OCI-LY1 (cell line): ENCODE measurements at regions not wholly inside any gene's neighbourhood (a gene's known extent, or its start where the extent isn't known, plus 50 kb on each side); places are given as distances from the start of the nearest gene placed in this dataset.

Source experiments
- H2AFZ ChIP-seq: fragments of 200-600 bp; sonication (generic), shearing (Covaris generic); 2 replicates; pipeline ENCODE4 v1.6.0; 2014; ENCODE audit warnings: antibody characterized with exemption, mild to moderate bottlenecking, low read length
- H3F3A ChIP-seq: fragments of 200-600 bp; sonication (generic), shearing (Covaris generic); 2 replicates; pipeline ENCODE4 v1.6.0; 2014; ENCODE audit warnings: mild to moderate bottlenecking, antibody characterized with exemption, low read length, moderate library complexity; ENCODE audit not compliant: insufficient read depth
- H3K27ac ChIP-seq: fragments of 200-600 bp; sonication (generic); 2 replicates; pipeline ENCODE4 v1.5.1; 2014; ENCODE audit warnings: low read length, mixed run types, mild to moderate bottlenecking, low read depth; ENCODE audit not compliant: poor library complexity, severe bottlenecking
- H3K27me3 ChIP-seq: fragments of 200-600 bp; sonication (generic); 2 replicates; pipeline ENCODE4 v1.6.0; 2014; ENCODE audit warnings: antibody characterized with exemption, mild to moderate bottlenecking, low read length, moderate library complexity; ENCODE audit not compliant: insufficient read depth
- H3K36me3 ChIP-seq: fragments of 200-600 bp; sonication (generic); 2 replicates; pipeline ENCODE4 v1.6.1; 2014; ENCODE audit warnings: mild to moderate bottlenecking, antibody characterized with exemption, low read length, moderate library complexity, mixed read lengths; ENCODE audit not compliant: insufficient read depth
- H3K4me1 ChIP-seq: fragments of 200-600 bp; sonication (generic); 2 replicates; pipeline ENCODE4 v1.5.1; 2014; ENCODE audit warnings: mild to moderate bottlenecking, low read length, moderate library complexity; ENCODE audit not compliant: insufficient read depth, severe bottlenecking
- H3K4me2 ChIP-seq: fragments of 200-600 bp; sonication (generic), shearing (Covaris generic); 2 replicates; pipeline ENCODE4 v1.6.1; 2014; ENCODE audit warnings: low read length
- H3K4me3 ChIP-seq: fragments of 200-600 bp; sonication (generic); 2 replicates; pipeline ENCODE4 v1.5.1; 2014; ENCODE audit warnings: low read length, low read depth, mild to moderate bottlenecking, mixed read lengths; ENCODE audit not compliant: poor library complexity, severe bottlenecking
- H3K79me2 ChIP-seq: fragments of 200-600 bp; shearing (Covaris generic); 2 replicates; pipeline ENCODE4 v1.6.1; 2016; ENCODE audit warnings: mixed run types, low read length, mixed read lengths; ENCODE audit not compliant: insufficient read depth
- H3K9ac ChIP-seq: fragments of 200-600 bp; sonication (generic), shearing (Covaris generic); 2 replicates; pipeline ENCODE4 v1.6.1; 2014; ENCODE audit warnings: mild to moderate bottlenecking, low read length, mixed read lengths
- H3K9me2 ChIP-seq: fragments of 200-600 bp; sonication (generic), shearing (Covaris generic); 2 replicates; pipeline ENCODE4 v1.6.1; 2014; ENCODE audit warnings: low read depth, mild to moderate bottlenecking, low read length, mixed read lengths
- H3K9me3 ChIP-seq: fragments of 200-600 bp; shearing (Covaris generic); 2 replicates; pipeline ENCODE4 v1.6.1; 2014; ENCODE audit warnings: low read length, mixed read lengths
- H4K20me1 ChIP-seq: fragments of 200-600 bp; sonication (generic), shearing (Covaris generic); 2 replicates; pipeline ENCODE4 v1.6.0; 2016; ENCODE audit warnings: mild to moderate bottlenecking, low read length; ENCODE audit not compliant: insufficient read depth
- EZH2 ChIP-seq: fragments of 200-600 bp; sonication (generic), shearing (Covaris generic); IDR thresholded peaks from 2 replicates; pipeline ENCODE4 v1.8.0; 2017; ENCODE audit warnings: borderline replicate concordance, mixed run types, mild to moderate bottlenecking, antibody characterized with exemption, low read length, moderate library complexity, mixed read lengths
- TF ChIP-seq, protein P1 (sequence below): fragments of 200-600 bp; sonication (generic), shearing (Covaris generic); IDR thresholded peaks from 2 replicates; pipeline ENCODE4 v1.5.1; 2017; ENCODE audit warnings: mild to moderate bottlenecking, antibody characterized with exemption, low read length, moderate library complexity, mixed read lengths

DNA sequence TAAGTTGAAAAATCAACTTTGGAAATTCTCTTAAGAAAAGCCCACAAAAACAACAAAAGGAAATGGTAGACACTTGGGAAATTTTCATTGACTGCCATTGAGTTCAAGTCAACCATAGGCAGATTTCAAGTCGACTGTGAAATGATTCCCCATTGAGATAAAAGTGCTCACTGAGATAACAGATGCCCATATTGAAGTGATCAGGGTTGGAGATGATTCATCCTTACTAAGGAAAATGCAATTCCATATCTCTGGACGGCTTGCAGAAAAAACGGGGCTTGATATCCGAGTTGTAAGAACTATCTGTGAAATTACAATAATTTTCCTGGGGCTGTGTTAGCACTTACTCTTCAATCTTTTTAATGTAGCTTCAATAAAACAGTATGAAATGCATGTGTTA, 373.1 kb upstream of the THRB start:
- no peaks in the 10 kb centered on the region for H3F3A ChIP-seq
- no peaks in the 10 kb centered on the region for H3K9me3 ChIP-seq
- no peak overlapping the region for H3K27ac ChIP-seq

DNA sequence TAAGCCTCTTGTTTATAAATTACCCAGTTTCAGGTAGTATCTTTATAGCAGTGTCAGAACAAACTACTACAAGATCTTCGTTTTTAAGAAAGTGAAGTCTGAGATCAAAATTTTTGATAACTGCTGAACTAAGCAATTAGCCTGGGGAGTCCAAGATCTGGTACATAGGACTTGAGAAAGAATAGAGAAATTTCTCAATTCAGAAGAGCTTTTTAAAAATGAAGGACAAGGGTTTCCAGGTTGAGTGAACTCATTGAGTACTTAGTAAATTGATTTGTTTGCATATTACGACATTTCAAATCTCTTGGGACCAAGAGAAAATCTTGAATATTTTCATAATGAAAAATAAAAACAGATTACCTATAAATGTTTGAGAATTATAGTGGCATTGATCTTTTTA, 386.6 kb upstream of the THRB start:
- Histone ChIP-seq H3K9me3 (no peaks in the 10 kb centered on the region), H3K4me2 (no peak overlapping the region), H3K79me2 (no peaks in the 10 kb centered on the region), H3K27me3 (no peaks in the 10 kb centered on the region), H3F3A (no peaks in the 10 kb centered on the region), H3K27ac (no peak overlapping the region), H3K36me3 (no peaks in the 10 kb centered on the region), H4K20me1 (no peaks in the 10 kb centered on the region), H3K4me1 (no peaks in the 10 kb centered on the region), H3K9ac (no peak overlapping the region), H3K4me3 (no peak overlapping the region), H2AFZ (no peak overlapping the region), H3K9me2 (no peaks in the 10 kb centered on the region)
- TF ChIP-seq, protein P1, sequence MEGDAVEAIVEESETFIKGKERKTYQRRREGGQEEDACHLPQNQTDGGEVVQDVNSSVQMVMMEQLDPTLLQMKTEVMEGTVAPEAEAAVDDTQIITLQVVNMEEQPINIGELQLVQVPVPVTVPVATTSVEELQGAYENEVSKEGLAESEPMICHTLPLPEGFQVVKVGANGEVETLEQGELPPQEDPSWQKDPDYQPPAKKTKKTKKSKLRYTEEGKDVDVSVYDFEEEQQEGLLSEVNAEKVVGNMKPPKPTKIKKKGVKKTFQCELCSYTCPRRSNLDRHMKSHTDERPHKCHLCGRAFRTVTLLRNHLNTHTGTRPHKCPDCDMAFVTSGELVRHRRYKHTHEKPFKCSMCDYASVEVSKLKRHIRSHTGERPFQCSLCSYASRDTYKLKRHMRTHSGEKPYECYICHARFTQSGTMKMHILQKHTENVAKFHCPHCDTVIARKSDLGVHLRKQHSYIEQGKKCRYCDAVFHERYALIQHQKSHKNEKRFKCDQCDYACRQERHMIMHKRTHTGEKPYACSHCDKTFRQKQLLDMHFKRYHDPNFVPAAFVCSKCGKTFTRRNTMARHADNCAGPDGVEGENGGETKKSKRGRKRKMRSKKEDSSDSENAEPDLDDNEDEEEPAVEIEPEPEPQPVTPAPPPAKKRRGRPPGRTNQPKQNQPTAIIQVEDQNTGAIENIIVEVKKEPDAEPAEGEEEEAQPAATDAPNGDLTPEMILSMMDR = no peak
- no peak for TF ChIP-seq EZH2

More for the DNA sequence above, 373.1 kb upstream of the THRB start:
- Histone ChIP-seq H3K36me3 (no peaks in the 10 kb centered on the region), H3K4me2 (no peak overlapping the region), H3K27me3 (no peaks in the 10 kb centered on the region), H2AFZ (no peak overlapping the region), H3K4me1 (no peaks in the 10 kb centered on the region), H4K20me1 (no peaks in the 10 kb centered on the region), H3K9ac (no peak overlapping the region), H3K4me3 (no peak overlapping the region), H3K79me2 (no peaks in the 10 kb centered on the region), H3K9me2 (no peaks in the 10 kb centered on the region)
- TF ChIP-seq EZH2 = no peak
- TF ChIP-seq, protein P1 = no peak

DNA sequence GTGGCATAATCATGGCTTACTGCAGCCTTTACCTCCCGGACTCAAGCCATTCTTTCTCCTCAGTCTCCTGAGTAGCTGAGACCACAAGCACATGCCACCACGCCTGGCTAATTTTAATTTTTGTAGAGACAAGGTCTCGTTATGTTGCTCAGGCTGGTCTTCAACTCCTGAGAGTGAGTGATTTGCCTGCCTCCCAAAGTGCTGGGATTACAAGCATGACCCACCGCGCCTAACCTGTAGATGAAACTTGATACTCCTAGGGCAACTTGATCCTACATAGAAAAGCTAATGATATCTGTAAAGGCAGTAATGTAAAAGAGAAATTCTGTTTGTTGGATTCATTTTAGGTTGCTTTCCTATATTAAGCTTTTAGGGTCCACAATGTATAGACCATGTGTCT, 391.9 kb upstream of the THRB start:
- Histone ChIP-seq H3K9ac (no peak overlapping the region), H4K20me1 (no peaks in the 10 kb centered on the region), H2AFZ (no peak overlapping the region), H3K9me2 (no peaks in the 10 kb centered on the region), H3K27ac (no peak overlapping the region), H3K4me2 (no peak overlapping the region), H3K9me3 (no peaks in the 10 kb centered on the region), H3K4me3 (no peak overlapping the region), H3K4me1 (no peaks in the 10 kb centered on the region), H3K36me3 (no peaks in the 10 kb centered on the region), H3K27me3 (no peaks in the 10 kb centered on the region), H3K79me2 (no peaks in the 10 kb centered on the region), H3F3A (no peaks in the 10 kb centered on the region)
- TF ChIP-seq EZH2 = no peak
- TF ChIP-seq, protein P1 = no peak
